ENCODE measurements at regions not wholly inside any gene's neighbourhood (a gene's known extent, or its start where the extent isn't known, plus 50 kb on each side); places are given as distances from the start of the nearest gene placed in this dataset.
"Not testable (repeated sequence)": the region's sequence is repeated elsewhere in the genome, so short reads cannot be mapped to it uniquely, and the experiment has no call there.

GRCh38 chr5:131001507-131001906, 163.5 kb downstream of the HINT1 start:
- DNase-seq = no peak
- no peak overlapping the region for H3K27ac ChIP-seq
- TF ChIP-seq CTCF (IDR thresholded peaks at IDR 0.05) = no peak
- no peak for TF ChIP-seq POLR2A (IDR thresholded peaks at IDR 0.05)
- H3K9me3 ChIP-seq = no peaks in the 10 kb centered on the region
- no peak overlapping the region for H3K4me3 ChIP-seq
- intact Hi-C loops (cut with DNase I; ENCODE audit: low total_unique reads) = no loop called here
- no peaks in the 10 kb centered on the region for H3K36me3 ChIP-seq
- H3K4me1 ChIP-seq = no peaks in the 10 kb centered on the region
- H3K27me3 ChIP-seq = no peaks in the 10 kb centered on the region

GRCh38 chr5:131000289-131000688, 164.8 kb downstream of the HINT1 start:
- TF ChIP-seq CTCF (IDR thresholded peaks at IDR 0.05) (no peak), POLR2A (IDR thresholded peaks at IDR 0.05) (no peak)
- no peaks in the 10 kb centered on the region for H3K36me3 ChIP-seq
- DNase-seq = no peak

GRCh38 chr5:130996720-130997119, 168.3 kb downstream of the HINT1 start:
- DNase-seq; H3K4me1 ChIP-seq; H3K9me3 ChIP-seq; H3K27me3 ChIP-seq; H3K27ac ChIP-seq; intact Hi-C loops (cut with DNase I; ENCODE audit: low total_unique reads); H3K4me3 ChIP-seq; H3K36me3 ChIP-seq: not testable (repeated sequence)

More at GRCh38 chr5:131000289-131000688, 164.8 kb downstream of the HINT1 start:
- intact Hi-C loops (cut with DNase I; ENCODE audit: low total_unique reads) = no loop called here
- H3K27ac ChIP-seq = no peak overlapping the region
- no peaks in the 10 kb centered on the region for H3K4me1 ChIP-seq
- no peaks in the 10 kb centered on the region for H3K27me3 ChIP-seq
- H3K9me3 ChIP-seq = no peaks in the 10 kb centered on the region
- no peak overlapping the region for H3K4me3 ChIP-seq

GRCh38 chr5:130995851-130996250, 169.2 kb downstream of the HINT1 start:
- intact Hi-C loops (cut with DNase I; ENCODE audit: low total_unique reads) = no loop called here
- H3K4me3 ChIP-seq = no peak overlapping the region
- H3K36me3 ChIP-seq = no peaks in the 10 kb centered on the region
- no peak for DNase-seq
- no peaks in the 10 kb centered on the region for H3K27me3 ChIP-seq
- no peaks in the 10 kb centered on the region for H3K9me3 ChIP-seq
- no peaks in the 10 kb centered on the region for H3K4me1 ChIP-seq
- no peak overlapping the region for H3K27ac ChIP-seq
- TF ChIP-seq CTCF (IDR thresholded peaks at IDR 0.05) (no peak), POLR2A (IDR thresholded peaks at IDR 0.05) (no peak)

- DNase-seq = no peak
- intact Hi-C loops (cut with DNase I; ENCODE audit: low total_unique reads) = no loop called here
Measured at GRCh38 chr5:130995254-130995515, 169.9 kb downstream of the HINT1 start.

More at GRCh38 chr5:130995254-130995515, 169.9 kb downstream of the HINT1 start:
- no peaks in the 10 kb centered on the region for H3K36me3 ChIP-seq
- H3K27me3 ChIP-seq = no peaks in the 10 kb centered on the region
- H3K9me3 ChIP-seq = no peaks in the 10 kb centered on the region
- no peak overlapping the region for H3K27ac ChIP-seq
- TF ChIP-seq CTCF (IDR thresholded peaks at IDR 0.05) = no peak
- no peaks in the 10 kb centered on the region for H3K4me1 ChIP-seq
- H3K4me3 ChIP-seq = no peak overlapping the region

Measured in uterus (tissue), 3 donors.